IPS-NIHi11 (cell line): ENCODE measurements at regions not wholly inside any gene's neighbourhood (a gene's known extent, or its start where the extent isn't known, plus 50 kb on each side); places are given as distances from the start of the nearest gene placed in this dataset.
A peak's percentile ranks its signal among the peaks of the same experiment; 100 is the strongest.

Experiments used
- DNase-seq: peaks from one replicate; pipeline ENCODE4 v3.0.0; 2012; ENCODE audit warnings: mixed read lengths, low spot score

DNA sequence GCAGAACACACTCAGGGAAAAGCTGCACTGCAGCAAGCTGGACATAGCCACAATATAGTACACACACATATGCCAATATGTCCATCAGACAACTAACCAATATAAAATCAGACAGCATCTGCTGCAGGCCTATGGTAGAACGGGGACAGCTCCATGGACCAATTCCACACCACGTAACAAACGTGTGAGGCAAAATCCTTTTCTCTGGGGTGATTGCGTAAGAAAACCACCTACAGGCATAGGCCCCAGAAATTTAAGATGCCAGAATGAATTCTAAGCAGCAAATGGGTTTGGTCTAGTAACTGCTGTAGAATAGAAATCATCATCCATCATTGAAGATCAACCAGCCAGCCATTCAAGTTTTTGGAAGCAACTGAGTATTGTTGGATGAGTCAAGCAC lies 368.9 kb upstream of the TMPO start:
- no peak for DNase-seq

DNA sequence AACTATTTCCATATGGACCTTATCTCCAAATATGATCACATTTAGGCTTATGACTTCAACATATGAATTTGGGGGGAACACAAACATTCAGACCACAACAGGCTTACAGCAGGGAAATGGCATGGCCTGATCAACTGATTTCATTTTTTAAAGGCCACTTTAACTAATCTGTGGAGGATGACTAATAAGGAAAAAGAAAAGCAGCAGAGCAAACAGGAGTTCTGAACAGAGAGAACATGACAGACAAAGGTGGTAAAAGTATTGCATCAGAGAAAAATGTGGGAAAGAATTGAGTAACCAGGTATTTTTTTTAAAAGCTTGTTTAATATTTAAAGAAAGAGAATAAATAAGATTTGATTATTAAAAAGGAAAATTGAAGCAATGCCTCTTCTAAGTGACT lies 366.1 kb upstream of the TMPO start:
- DNase-seq = no peak

DNA sequence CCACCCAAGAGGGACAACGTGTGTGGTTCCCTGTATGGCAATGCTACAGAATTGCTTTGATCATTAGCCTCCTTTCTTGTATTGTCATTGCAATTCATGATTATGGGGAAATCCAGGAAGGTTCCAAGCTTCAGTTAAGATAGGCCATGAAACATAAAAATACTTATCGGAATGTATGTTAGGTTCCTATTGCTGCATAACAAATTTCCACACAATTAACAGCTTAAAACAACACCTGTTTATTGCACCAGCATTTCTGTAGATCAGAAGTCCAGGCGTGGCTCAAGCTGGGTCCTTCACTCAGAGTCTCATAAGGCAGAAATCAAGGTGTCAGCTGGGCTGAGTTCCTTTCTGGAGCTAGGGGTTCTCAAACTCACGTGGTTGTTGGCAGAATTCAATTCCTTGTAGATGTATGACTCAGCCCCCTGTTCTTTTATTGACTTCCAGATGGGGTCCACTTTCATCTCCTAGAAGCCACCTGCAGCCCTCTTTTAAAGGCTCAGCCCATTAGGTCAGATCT lies 365.6 kb upstream of the TMPO start:
- no peak for DNase-seq

DNA sequence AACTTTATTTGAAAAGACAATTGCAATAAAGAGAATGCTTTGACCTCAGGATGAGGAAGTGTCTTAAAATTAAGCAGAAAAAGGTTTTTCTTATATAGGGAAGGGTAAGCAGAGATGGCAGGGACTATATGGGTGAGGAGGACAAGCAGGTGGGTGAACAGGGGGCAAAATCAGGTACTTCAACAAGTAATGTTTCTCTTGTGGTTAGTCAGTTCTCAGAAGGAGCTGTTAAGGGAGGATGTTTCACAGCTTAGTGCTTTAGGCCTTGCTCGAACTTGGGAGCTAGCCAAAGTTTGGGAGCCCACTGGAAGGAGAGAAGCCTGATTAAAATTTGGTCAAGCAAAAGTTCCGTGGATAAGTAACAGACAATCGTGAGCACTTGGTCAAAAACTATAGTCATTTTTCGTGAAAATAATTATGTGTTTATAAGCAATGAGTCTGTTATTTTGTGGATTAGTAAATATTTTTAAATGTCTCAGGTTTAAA lies 364.2 kb upstream of the TMPO start:
- no peak for DNase-seq

DNA sequence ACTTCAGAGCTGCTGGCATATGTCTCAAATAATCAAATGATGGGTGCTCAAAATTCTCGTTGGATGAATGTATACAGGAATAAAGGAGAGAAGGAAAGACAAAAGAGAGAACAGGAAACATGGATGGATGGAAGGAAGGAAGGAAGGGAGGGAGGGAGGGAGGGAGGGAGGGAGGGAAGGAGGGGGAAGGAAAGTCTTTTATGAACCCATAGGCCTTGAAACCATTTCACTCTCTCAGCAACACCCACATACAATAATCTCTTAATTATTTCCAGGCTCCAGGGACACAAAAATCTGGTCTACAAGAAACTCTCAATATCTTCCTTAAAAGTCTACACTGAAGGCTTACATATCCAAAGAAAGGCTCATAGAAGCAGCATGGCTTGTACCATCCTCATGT lies 363.4 kb upstream of the TMPO start:
- DNase-seq = no peak

DNA sequence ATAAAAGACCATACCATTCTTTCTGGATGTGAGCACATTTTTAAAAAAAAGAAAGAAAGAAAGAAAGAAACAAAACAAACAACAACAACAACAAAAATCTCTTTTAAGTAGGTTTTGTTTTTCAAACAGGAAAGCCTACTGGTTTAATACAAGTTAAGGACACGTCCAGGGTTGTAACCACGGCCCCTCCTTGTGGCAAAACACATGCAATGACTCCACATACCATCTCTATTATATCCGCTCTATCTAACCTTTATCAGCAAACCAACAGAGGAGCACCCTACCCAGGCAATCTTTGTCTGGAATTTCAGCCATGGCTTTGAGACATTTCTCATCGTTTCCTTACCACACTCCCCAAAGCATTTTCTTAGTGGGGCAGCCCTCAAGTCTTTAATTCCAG lies 360.5 kb upstream of the TMPO start:
- peak; percentile 45 for DNase-seq

DNA sequence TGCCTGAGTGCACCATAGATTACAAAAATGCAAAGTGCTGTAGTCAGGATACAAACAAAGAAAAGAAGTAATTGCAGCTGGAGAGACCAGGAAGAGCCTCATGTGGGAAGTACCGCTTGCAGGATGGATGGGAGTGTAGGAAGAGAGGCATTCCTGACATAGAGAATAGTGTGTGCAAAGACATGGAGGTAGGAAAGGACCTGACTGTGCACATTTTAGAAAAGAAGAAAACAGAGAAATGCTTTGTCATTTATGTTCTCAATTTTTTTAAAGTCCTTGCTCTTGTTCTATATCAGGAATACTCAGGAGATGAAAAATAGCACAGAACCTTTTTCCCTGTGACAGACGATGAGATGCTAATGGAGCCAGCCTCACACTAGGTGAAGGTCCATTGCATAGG lies 358.7 kb upstream of the TMPO start:
- no peak for DNase-seq

DNA sequence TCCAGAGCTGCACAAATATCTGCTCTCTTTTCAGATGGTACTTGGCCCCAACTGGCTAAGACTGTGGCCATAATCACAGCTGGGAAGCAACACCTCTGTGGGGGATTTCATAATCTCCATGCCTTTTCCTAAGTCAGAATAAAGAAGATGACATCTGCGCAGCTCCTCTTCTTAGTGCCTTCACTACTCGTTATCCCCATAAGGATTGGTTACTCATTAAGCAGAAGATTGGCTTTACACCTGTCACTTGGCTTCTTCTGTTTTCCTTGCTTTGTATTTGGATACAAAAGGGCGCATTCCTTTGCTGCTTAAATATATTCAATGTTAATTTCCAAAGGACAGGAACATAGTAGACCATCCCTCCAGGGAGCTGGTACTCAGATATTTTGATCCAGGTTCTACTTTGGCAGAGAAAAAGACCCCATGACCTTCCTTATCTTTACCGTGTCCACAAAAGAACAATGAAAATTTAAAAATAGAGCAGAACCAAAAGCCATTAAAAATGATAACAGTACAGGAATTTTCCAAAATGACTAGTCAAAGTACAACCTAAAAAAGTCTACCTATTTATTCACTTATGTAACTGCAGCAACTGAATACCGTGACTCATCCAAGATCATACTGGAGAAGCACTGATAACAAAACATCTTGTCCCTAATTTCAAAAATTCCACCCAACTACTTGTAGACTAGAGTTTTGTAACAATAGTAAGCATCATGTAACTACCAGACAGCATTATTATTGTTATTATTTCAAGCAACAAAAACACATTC lies 352.3 kb upstream of the TMPO start:
- no peak for DNase-seq

DNA sequence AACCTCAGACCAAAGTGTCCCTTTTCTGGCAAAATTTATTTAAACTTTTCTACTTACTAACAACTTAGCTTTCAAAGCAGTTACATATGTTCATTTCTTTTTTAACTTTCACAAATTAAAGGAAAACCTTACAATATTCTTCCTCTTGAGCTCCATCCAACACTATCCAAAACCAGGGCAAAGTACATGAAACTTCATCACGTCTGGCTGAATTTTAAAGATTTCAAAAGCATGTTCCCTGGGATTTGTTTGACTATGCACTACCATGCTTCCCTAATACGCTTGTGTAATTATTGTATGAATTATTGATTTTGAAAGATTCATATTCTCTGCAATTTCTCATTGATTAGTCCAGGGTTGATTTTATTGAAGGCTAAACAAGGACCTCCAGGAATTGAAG lies 343.1 kb upstream of the TMPO start:
- DNase-seq = no peak

DNA sequence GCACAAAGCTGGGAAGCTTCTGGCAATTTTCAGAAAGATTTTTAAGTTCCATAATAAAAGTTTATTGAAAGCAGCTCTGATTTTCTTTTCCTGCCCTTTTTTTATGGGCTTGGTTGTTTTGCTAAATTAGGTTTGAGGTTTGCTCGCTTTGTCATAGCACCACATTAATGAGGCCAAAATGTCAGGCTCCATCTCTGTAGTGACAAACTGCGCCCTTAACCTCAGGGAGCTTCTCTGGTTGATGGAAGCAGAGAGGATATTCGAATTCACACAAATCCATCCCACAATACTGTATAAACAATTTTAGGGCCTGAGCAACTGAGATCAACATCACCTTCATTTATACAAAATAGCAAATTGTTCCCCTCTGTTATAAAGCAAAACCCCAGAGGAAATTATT lies 342.6 kb upstream of the TMPO start:
- no peak for DNase-seq

DNA sequence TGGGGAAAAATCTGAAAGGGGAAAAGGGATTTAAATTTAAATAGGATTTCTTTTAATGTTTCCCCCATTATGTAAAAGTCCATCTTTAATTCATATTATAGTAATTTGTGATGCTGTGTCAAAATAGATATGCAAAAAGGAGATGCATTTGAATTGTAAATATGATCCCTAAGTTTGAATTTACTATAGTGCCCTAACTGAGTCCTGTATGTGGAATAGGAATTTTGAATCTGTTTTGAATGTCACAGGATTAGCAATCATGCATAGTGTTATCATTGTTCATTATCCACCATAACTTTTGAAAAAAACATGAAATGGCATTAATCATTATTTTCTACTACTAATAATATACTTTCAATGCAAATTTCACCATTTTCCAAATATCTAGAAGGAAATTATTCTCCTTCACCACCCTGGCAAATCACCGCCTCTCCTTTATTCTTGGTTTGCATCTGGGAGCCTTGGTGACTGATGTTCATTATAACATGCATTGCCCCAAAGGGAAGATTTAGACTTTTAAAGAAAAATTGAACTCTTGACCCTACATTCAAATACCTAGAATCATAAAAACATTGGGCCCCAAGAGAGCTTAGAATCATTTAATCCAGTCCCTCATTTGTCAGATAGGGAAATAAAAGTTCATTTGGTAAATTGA lies 341.5 kb upstream of the TMPO start:
- no peak for DNase-seq

DNA sequence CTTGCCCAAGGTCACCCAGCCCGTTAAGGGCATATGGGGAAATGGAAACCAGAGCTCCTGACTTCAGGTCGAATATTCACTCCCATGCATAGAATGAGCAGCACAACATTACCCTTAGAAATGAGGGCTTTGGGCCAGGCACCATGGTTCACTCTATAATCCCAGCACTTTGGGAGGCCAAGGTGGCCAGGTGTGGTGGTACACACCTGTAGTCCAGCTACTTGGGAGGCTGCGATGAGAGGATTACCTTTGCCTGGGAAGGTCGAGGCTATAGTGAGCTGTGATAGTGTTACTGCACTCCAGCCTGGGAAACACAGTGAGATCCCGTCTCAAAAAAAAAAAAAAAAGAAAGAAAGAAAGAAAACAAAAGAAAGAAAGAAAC lies 341.0 kb upstream of the TMPO start:
- DNase-seq = no peak

DNA sequence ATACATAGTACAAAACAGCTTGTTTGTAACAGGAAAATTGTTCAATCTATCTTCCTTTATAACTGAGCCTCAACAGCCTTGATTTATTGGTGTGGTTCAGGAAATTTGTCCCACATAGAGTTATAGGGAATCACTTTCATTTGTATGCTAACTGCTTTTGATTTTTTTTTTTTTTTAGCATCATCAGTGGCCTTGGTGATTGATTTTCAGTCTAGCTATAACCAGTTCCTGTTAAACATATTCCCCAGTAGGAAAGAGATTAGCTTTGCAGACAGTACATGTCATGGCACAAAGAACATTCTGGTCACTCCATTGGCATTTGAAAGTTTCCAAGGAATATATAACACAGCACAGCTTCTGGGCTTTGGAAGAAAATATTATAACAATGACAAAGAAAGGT lies 337.3 kb upstream of the TMPO start:
- no peak for DNase-seq

DNA sequence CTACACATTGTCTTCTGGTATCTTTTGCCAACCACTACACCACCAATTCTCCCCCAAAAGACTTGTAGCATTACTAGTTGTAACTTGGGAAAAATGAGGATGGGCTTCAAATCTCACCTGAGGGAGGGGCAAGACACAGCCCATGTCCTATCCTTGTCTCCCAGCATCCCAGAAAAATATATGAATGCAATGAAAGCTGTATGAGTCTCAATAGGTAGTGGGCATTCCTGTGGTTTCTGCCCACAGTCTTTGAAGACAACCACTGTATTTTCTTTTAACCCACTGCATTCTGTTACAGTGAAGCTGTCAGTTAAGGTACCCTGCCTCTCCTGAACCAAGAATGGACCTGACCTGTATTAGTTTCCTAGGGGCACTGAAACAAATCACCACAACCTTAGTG lies 336.2 kb upstream of the TMPO start:
- no peak for DNase-seq

DNA sequence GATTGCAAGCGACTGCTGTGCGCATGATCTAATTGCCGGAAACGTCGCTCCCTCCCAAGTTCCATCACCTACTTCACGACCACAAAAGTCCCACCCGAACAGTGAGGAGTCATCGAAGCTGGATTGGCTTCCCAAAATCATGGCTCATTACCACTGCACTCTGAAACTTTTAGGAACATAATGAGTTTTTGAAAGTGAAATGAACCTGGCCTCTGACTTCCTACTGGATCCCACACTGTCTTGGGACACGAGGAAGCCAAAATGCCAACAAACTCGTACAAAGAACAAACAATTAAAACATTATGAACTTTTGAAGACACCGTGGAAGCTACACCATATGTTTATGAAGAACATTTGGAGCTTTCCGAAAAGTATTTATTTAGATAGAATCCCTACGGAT lies 334.8 kb upstream of the TMPO start:
- DNase-seq = no peak

DNA sequence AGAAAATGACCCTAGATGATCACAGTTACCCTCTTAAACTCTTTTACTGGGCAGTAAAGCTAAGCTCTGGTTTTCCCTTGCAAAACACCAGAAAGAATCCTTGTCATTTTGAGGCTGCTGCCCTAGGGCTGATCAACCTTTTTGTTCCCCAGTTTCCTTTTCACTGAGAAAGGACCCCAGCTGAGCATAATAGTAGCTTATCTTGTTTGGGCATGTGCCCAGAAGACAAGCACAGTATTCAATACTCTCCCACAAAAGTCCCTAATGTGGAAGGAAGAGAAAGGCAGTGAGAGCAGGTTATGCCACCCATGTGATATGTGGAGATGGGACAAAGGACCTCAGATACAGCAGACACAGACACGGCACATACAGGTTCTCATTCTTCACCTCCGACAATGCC lies 332.6 kb upstream of the TMPO start:
- peak; percentile 22 for DNase-seq

DNA sequence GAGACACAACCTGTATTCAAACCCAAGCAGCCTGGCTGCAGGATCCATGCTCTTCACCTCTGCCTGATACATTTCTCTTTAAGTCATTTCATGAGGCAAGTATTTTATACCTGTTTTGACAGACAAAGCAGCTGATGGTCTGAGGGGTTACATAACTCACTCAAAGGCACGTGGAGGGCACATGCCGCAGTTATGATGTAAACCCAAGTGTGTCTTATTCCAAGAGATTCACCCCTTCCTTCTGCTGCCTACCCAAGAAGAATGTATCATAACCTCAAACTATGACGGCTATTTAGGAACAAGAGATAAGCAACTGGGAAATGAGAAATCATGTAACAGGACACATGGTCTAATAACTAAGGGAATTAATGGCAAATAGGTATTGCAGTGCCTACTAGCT lies 329.8 kb upstream of the TMPO start:
- no peak for DNase-seq

DNA sequence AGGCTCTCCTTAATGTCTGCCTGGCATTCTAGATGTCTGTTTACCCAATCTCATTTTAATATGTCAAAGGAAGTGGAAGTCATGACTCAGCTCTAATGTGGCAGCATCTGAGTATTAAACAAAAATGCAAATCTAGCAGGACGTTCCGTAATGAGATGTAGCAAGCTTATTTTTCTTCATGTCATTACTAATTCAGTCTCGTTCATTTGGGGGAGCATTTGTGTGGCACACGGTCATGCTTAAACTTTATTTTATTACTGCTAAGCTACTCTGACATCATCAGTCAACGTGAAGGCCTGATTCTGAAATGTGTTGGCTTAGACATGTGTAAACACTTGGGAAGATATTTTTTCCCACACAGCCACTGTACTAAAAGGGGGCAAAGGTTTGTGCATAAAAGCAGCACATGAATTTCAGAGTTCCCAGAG lies 326.7 kb upstream of the TMPO start:
- no peak for DNase-seq

DNA sequence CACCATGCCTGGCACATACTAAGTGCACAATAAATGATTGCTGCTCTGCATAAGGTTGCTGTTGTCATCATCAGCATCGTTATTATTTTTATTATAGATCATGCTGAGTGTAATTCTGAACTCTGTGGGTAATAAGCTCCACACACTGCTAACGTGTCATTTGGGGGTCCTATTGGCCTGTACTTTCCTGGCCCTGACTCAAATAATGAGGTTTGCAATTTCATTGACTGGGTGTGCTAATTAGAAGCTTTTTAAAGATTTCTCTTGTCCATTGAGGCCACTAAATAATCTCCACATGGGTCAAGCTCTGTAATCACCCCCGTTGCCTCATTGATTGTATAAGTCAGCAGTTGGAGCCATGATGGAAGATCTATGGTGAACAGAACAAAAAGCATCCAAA lies 320.8 kb upstream of the TMPO start:
- DNase-seq = no peak

DNA sequence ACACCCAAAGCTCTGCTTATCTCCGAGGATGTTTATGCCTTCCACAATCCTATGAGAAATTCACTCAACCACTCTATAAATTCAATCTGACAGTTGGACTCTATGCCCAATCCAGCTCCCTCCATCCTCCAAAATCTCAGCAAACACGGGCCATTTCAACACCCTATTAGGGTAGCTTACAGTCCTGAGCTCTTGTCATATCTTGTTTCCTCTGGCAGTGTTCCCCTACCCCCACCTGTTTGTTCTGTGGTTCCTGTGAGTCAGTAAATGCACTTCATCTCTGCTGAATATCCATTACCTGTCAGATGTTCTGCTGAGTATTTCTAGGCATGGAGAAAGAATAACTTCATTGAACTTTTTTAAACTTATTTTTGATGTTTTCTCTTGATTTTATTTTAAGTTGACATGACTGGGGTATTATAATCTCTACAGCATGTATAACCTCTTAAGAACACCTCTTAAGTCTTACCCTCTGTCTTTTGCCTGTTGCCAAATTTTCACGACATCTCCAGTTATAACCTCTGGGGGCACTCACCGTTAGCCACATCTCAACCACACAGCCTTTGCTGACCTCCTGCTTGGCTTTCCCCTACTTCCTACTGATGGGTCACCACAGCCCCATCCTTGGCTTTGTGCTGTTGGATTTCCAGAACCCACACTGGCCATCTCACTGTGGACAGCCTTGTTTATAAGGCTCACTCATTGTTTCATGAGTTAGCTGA lies 317.0 kb upstream of the TMPO start:
- DNase-seq = peak; percentile 40

DNA sequence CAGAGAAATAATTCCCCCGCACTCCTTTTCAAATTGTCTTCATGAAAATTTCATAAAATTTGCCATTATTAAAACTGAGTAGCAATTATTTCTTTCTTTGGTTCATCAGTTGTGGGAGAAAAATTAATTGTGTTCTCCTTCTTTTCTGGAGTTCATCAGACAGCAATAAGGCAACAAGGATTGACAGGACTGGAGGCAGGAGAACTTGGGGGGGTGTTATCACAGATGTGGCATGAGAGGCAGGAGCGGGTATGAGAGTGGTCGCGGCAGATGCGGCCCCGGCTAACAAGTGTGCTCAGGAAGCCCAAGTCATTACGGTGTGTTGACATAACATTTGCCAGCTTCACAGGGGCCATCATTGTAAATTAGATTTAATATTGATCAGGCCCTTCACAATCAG lies 306.6 kb upstream of the TMPO start:
- DNase-seq = no peak

DNA sequence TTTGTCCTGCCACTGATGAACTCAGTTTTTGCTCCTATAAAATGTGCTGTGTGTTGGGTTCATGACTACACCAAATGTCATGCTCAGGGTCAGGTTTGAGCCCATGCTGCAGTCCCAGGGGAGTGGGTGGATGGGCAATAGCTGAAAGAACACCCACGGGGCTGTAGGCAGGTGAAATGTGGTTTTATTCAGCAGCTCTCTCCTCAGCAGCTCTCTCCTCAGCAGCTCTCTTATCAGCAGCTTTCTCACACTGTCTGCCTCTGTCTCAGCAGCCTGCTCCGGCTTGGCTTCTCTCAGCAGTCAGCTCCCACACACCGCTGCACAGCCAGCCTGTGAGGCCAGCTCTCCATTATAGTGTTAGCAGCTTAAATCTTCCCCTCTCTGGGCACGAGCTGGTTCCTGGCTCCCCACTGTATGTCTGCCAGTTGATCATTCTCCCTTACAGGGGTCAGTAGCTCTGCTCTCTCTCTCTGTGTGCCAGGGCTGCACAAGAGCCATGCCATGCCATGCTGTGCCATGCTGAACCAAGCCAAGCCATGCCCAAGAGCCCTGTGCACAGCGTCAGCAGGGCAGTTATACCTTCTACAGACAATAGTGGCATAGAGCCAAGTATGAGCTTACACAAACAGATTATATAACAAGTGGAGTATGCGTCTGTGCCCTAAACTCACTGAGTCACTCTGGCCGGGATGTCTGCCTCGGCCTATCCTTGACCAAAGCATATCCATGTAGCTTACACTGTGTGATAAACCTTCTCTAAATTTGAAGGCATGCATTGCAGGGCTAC lies 303.3 kb upstream of the TMPO start:
- no peak for DNase-seq
